BE2C (cell line): ENCODE measurements at regions not wholly inside any gene's neighbourhood (a gene's known extent, or its start where the extent isn't known, plus 50 kb on each side); places are given as distances from the start of the nearest gene placed in this dataset.

ENCODE experiments used
- DNase-seq: peaks from one replicate; pipeline ENCODE4 v3.0.0-alpha.2; 2020
- H3K27me3 ChIP-seq: fragments of 250-450 bp; sonication (Bioruptor Pico); 2 replicates; pipeline ENCODE4 v1.5.1; 2020; ENCODE audit warnings: mild to moderate bottlenecking
- H3K36me3 ChIP-seq: fragments of 250-450 bp; sonication (Bioruptor Pico); 2 replicates; pipeline ENCODE4 v1.5.1; 2020; ENCODE audit warnings: mild to moderate bottlenecking
- H3K4me1 ChIP-seq: fragments of 250-450 bp; sonication (Bioruptor Pico); 2 replicates; pipeline ENCODE4 v1.5.1; 2020
- H3K4me3 ChIP-seq: 2 replicates; pipeline ENCODE4 v1.5.1; 2011; ENCODE audit warnings: low read depth, low read length
- H3K9me3 ChIP-seq: fragments of 250-450 bp; sonication (Bioruptor Pico); 2 replicates; pipeline ENCODE4 v1.5.1; 2020
- CTCF ChIP-seq: IDR thresholded peaks from 2 replicates; pipeline ENCODE4 v1.5.1; 2012; ENCODE audit warnings: mild to moderate bottlenecking, low read depth, low read length

- H3K4me3 ChIP-seq = no peak overlapping the region
- TF ChIP-seq CTCF = no peak
- H3K36me3 ChIP-seq = no peaks in the 10 kb centered on the region
Observed at GRCh38 chr16:5512014-5512413, 414.4 kb upstream of the EEF2KMT start.

GRCh38 chr16:5510819-5511370 is 413.3 kb upstream of the EEF2KMT start:
- TF ChIP-seq CTCF = no peak
- DNase-seq = no peak

More at GRCh38 chr16:5512014-5512413, 414.4 kb upstream of the EEF2KMT start:
- Histone ChIP-seq H3K9me3 (no peaks in the 10 kb centered on the region; the same call in 1 of the 2 replicates), H3K27me3 (no peaks in the 10 kb centered on the region), H3K4me1 (peaks cover 14% of the 10 kb centered on the region)
- no peak for DNase-seq

GRCh38 chr16:5509794-5510193 is 412.2 kb upstream of the EEF2KMT start:
- peaks cover 35% of the 10 kb centered on the region for H3K4me1 ChIP-seq
- no peak for TF ChIP-seq CTCF
- no peaks in the 10 kb centered on the region for H3K36me3 ChIP-seq
- DNase-seq = peak; percentile 41
- H3K9me3 ChIP-seq = no peaks in the 10 kb centered on the region
- no peaks in the 10 kb centered on the region for H3K27me3 ChIP-seq
- H3K4me3 ChIP-seq = no peak overlapping the region

More at GRCh38 chr16:5510819-5511370, 413.3 kb upstream of the EEF2KMT start:
- no peaks in the 10 kb centered on the region for H3K36me3 ChIP-seq
- H3K27me3 ChIP-seq = no peaks in the 10 kb centered on the region
- no peak overlapping the region for H3K4me3 ChIP-seq
- H3K9me3 ChIP-seq = no peaks in the 10 kb centered on the region
- H3K4me1 ChIP-seq = peaks cover 25% of the 10 kb centered on the region

GRCh38 chr16:5509336-5509735 is 411.7 kb upstream of the EEF2KMT start:
- no peak for DNase-seq
- Histone ChIP-seq H3K27me3 (no peaks in the 10 kb centered on the region), H3K36me3 (no peaks in the 10 kb centered on the region), H3K4me1 (peaks cover 38% of the 10 kb centered on the region), H3K9me3 (no peaks in the 10 kb centered on the region), H3K4me3 (no peak overlapping the region)
- no peak for TF ChIP-seq CTCF

GRCh38 chr16:5508371-5508770 is 410.8 kb upstream of the EEF2KMT start:
- no peak for TF ChIP-seq CTCF
- Histone ChIP-seq H3K4me3 (no peak overlapping the region), H3K4me1 (peaks cover 41% of the 10 kb centered on the region), H3K9me3 (no peaks in the 10 kb centered on the region), H3K27me3 (no peaks in the 10 kb centered on the region), H3K36me3 (no peaks in the 10 kb centered on the region)
- DNase-seq = no peak

- Histone ChIP-seq H3K36me3 (no peaks in the 10 kb centered on the region), H3K9me3 (no peaks in the 10 kb centered on the region), H3K4me3 (peak overlapping the region; percentile 19), H3K27me3 (no peaks in the 10 kb centered on the region), H3K4me1 (peaks cover 52% of the 10 kb centered on the region)
- DNase-seq = peak; percentile 31
- no peak for TF ChIP-seq CTCF
Observed at GRCh38 chr16:5506021-5506420, 408.4 kb upstream of the EEF2KMT start.
